ENCODE measurements at regions not wholly inside any gene's neighbourhood (a gene's known extent, or its start where the extent isn't known, plus 50 kb on each side); places are given as distances from the start of the nearest gene placed in this dataset.

DNA sequence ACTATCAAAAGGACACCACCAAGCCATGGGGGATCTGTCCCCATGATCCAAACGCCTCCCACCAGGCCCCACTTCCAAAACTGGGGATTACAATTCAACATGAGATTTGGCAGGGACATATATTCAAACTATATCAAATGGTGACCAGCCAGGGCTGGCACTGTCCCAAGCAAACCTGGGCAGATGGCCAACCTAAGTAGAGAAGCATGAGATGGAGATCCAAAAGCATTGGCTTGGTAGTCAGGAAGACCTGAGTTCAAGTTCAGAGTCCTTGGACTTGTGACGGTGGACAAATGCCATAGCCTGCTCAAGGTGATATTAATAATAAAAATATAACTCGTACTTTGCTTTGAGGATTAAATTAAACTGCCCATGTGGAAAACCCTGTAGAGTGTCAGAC is 79.2 kb upstream of the HS3ST1 start:
- TF ChIP-seq EMX1 (CRISPR knock-in tag; IDR thresholded peaks at IDR 0.05) (no peak), CREM (CRISPR knock-in tag; IDR thresholded peaks at IDR 0.05) (no peak)
- TF ChIP-seq, protein P1, sequence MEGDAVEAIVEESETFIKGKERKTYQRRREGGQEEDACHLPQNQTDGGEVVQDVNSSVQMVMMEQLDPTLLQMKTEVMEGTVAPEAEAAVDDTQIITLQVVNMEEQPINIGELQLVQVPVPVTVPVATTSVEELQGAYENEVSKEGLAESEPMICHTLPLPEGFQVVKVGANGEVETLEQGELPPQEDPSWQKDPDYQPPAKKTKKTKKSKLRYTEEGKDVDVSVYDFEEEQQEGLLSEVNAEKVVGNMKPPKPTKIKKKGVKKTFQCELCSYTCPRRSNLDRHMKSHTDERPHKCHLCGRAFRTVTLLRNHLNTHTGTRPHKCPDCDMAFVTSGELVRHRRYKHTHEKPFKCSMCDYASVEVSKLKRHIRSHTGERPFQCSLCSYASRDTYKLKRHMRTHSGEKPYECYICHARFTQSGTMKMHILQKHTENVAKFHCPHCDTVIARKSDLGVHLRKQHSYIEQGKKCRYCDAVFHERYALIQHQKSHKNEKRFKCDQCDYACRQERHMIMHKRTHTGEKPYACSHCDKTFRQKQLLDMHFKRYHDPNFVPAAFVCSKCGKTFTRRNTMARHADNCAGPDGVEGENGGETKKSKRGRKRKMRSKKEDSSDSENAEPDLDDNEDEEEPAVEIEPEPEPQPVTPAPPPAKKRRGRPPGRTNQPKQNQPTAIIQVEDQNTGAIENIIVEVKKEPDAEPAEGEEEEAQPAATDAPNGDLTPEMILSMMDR (IDR thresholded peaks at IDR 0.05), result no peak
- TF ChIP-seq, protein P2, sequence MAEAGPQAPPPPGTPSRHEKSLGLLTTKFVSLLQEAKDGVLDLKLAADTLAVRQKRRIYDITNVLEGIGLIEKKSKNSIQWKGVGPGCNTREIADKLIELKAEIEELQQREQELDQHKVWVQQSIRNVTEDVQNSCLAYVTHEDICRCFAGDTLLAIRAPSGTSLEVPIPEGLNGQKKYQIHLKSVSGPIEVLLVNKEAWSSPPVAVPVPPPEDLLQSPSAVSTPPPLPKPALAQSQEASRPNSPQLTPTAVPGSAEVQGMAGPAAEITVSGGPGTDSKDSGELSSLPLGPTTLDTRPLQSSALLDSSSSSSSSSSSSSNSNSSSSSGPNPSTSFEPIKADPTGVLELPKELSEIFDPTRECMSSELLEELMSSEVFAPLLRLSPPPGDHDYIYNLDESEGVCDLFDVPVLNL (CRISPR knock-in tag; IDR thresholded peaks at IDR 0.05; ENCODE audit: borderline replicate concordance, low read depth), result no peak
- TF ChIP-seq, protein P3, sequence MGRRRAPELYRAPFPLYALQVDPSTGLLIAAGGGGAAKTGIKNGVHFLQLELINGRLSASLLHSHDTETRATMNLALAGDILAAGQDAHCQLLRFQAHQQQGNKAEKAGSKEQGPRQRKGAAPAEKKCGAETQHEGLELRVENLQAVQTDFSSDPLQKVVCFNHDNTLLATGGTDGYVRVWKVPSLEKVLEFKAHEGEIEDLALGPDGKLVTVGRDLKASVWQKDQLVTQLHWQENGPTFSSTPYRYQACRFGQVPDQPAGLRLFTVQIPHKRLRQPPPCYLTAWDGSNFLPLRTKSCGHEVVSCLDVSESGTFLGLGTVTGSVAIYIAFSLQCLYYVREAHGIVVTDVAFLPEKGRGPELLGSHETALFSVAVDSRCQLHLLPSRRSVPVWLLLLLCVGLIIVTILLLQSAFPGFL (CRISPR knock-in tag; IDR thresholded peaks at IDR 0.05; ENCODE audit: borderline replicate concordance), result no peak
